GM23248 (cell line): ENCODE measurements at regions not wholly inside any gene's neighbourhood (a gene's known extent, or its start where the extent isn't known, plus 50 kb on each side); places are given as distances from the start of the nearest gene placed in this dataset.

Source experiments
- EZH2 ChIP-seq: fragments of 200-600 bp; sonication (generic); IDR thresholded peaks from 2 replicates; pipeline ENCODE4 v1.6.1; 2018; ENCODE audit warnings: antibody characterized with exemption, mild to moderate bottlenecking; ENCODE audit not compliant: insufficient read depth, poor library complexity, severe bottlenecking
- EZH2phosphoT487 ChIP-seq: fragments of 200-600 bp; sonication (generic); IDR thresholded peaks from 2 replicates; pipeline ENCODE4 v1.6.1; 2018; ENCODE audit warnings: antibody characterized with exemption, moderate library complexity, mild to moderate bottlenecking, low read depth; ENCODE audit not compliant: insufficient read depth

DNA sequence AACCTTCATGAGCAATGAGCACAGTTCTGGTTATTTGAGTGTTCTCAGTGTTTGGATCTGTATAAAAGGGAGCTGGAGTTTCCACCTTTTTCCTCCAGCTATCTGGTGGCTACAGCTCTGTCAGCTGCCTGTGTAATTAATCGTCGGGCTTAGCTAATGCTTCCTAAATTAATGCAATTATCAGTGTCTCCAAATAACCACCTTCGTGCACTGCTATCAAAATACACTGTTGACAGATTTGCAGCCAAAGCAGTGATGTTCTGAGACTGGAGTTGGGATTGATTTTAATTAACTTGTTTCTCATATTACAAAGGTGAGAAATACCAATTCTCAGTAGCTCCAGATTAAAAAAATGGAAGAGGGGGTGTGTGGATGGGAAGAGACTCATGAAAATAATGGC lies 325.8 kb downstream of the CBLN1 start:
- TF ChIP-seq EZH2 (no peak), EZH2phosphoT487 (no peak)
